ENCODE measurements at regions not wholly inside any gene's neighbourhood (a gene's known extent, or its start where the extent isn't known, plus 50 kb on each side); places are given as distances from the start of the nearest gene placed in this dataset.

DNA sequence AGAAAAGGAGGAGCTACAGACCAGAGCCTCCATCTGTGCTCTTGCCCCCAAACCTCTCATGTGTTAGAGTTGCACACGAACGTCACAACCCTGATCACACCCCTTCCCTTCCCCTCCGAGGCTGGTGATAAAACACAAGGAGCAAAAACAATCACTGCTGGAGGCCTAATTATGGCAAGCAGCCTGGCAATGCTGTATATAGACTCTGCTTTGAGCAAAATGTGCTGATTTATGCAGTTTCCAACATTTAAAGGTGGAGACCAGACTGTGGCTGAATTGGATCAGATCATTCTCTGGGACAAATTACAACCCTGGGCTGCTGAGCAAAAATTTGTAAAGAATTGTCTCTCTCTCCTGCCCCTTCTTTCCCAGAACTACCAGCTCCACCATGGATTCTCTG, 64.6 kb upstream of the SRSF6 start:
- intact Hi-C loops (cut with DNase I), result no loop called here
- no peak for DNase-seq
- Histone ChIP-seq H3K4me1 (ENCODE audit: control insufficient read depth in 2 of 3, insufficient read depth in 2 of 3, low read depth in 1 of 3, low read length in 3 of 3) (no peaks in the 10 kb centered on the region), H3K4me3 (ENCODE audit: low read length in 3 of 3) (no peak overlapping the region), H3K27ac (ENCODE audit: low read depth in 2 of 2, low read length in 2 of 2) (no peak overlapping the region), H3K27me3 (ENCODE audit: control insufficient read depth, insufficient read depth, low read length) (no peaks in the 10 kb centered on the region), H3K9ac (ENCODE audit: low read length in 3 of 3) (no peak overlapping the region), H3K36me3 (ENCODE audit: control insufficient read depth in 2 of 3, insufficient read depth in 3 of 3, low read length in 3 of 3) (no peaks in the 10 kb centered on the region), H3K9me3 (ENCODE audit: control insufficient read depth in 2 of 3, insufficient read depth in 1 of 3, low read length in 3 of 3) (no peaks in the 10 kb centered on the region)
- no peak for FAIRE-seq
- TF ChIP-seq, protein P1, sequence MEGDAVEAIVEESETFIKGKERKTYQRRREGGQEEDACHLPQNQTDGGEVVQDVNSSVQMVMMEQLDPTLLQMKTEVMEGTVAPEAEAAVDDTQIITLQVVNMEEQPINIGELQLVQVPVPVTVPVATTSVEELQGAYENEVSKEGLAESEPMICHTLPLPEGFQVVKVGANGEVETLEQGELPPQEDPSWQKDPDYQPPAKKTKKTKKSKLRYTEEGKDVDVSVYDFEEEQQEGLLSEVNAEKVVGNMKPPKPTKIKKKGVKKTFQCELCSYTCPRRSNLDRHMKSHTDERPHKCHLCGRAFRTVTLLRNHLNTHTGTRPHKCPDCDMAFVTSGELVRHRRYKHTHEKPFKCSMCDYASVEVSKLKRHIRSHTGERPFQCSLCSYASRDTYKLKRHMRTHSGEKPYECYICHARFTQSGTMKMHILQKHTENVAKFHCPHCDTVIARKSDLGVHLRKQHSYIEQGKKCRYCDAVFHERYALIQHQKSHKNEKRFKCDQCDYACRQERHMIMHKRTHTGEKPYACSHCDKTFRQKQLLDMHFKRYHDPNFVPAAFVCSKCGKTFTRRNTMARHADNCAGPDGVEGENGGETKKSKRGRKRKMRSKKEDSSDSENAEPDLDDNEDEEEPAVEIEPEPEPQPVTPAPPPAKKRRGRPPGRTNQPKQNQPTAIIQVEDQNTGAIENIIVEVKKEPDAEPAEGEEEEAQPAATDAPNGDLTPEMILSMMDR (IDR thresholded peaks at IDR 0.05; ENCODE audit: borderline replicate concordance, extremely low read depth, insufficient read depth), result no peak

DNA sequence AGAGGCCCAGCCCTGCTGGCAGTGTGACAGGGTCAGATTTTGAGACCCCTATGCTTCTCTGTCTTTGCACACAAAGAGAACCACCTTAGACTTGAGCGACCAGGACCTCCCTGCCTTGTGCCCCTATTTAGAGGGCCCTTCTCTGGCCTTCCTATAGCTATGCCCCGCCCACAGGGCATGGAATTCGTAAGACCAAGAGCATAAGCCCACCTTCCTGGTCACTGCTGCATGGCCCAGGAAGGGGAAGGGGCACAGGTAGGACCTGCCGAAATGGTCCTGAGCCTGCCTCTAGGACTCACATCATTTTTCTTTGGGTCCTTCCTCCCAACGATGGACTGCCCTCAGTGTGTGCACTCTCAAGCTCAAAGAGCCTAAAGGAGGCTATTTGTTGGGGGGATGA, 65.1 kb upstream of the SRSF6 start:
- no peak overlapping the region for H3K4me3 ChIP-seq (ENCODE audit: low read length in 3 of 3)
- no peak overlapping the region for H3K9ac ChIP-seq (ENCODE audit: low read length in 3 of 3)
- H3K4me1 ChIP-seq (ENCODE audit: control insufficient read depth in 2 of 3, insufficient read depth in 2 of 3, low read depth in 1 of 3, low read length in 3 of 3), result no peaks in the 10 kb centered on the region
- no peaks in the 10 kb centered on the region for H3K27me3 ChIP-seq (ENCODE audit: control insufficient read depth, insufficient read depth, low read length)
- no peak overlapping the region for H3K27ac ChIP-seq (ENCODE audit: low read depth in 2 of 2, low read length in 2 of 2)
- intact Hi-C loops (cut with DNase I), result no loop called here
- TF ChIP-seq, protein P1 (IDR thresholded peaks at IDR 0.05; ENCODE audit: borderline replicate concordance, extremely low read depth, insufficient read depth), result no peak
- H3K36me3 ChIP-seq (ENCODE audit: control insufficient read depth in 2 of 3, insufficient read depth in 3 of 3, low read length in 3 of 3), result no peaks in the 10 kb centered on the region
- FAIRE-seq (no peak), DNase-seq (no peak)
- H3K9me3 ChIP-seq (ENCODE audit: control insufficient read depth in 2 of 3, insufficient read depth in 1 of 3, low read length in 3 of 3), result no peaks in the 10 kb centered on the region

DNA sequence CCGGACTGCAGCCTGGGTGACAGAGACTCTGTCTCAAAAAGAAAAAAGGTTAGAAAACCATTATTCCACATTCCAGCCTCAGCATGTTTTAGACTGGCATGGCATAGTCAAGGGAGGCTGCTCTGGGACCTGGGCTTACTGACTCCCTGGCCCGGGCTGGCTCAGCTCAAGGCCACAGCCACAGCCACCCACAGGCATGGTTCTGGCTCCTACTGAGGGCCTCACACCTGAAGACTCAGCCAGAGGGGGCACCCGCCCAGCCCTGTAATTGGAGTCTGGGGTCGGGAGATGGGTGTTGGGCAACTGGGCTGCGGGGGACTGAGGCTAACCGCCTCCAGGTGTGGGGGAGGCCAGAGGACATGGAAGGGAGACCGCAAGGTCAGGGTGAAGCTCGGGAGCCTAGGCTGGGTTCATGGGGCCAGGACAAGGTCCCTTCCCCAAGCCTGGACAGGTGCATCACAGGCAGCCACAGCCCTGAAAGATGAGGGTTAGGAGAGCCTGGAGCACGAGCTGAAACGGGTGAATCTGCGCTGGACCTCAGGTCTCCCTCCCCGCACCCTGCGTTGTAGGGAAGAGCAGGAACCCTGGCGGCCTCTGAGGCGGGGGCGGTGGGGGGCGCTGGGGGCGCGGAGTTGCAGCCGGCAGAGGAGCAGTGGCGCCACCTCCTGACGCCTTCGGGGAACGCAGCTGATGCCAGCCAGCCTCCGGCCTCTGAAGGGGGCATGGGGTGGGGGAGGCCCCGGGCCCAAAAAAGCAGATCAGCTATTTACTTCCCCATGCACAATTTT, 67.7 kb upstream of the SRSF6 start:
- TF ChIP-seq, protein P1 (IDR thresholded peaks at IDR 0.05; ENCODE audit: borderline replicate concordance, extremely low read depth, insufficient read depth), result no peak
- FAIRE-seq, result no peak
- no peak overlapping the region for H3K9ac ChIP-seq (ENCODE audit: low read length in 3 of 3)
- no peak overlapping the region for H3K27ac ChIP-seq (ENCODE audit: low read depth in 2 of 2, low read length in 2 of 2)
- intact Hi-C loops (cut with DNase I), result no loop called here
- H3K4me3 ChIP-seq (ENCODE audit: low read length in 3 of 3), result no peak overlapping the region
- H3K9me3 ChIP-seq (ENCODE audit: control insufficient read depth in 2 of 3, insufficient read depth in 1 of 3, low read length in 3 of 3), result no peaks in the 10 kb centered on the region
- H3K36me3 ChIP-seq (ENCODE audit: control insufficient read depth in 2 of 3, insufficient read depth in 3 of 3, low read length in 3 of 3), result no peaks in the 10 kb centered on the region
- no peaks in the 10 kb centered on the region for H3K4me1 ChIP-seq (ENCODE audit: control insufficient read depth in 2 of 3, insufficient read depth in 2 of 3, low read depth in 1 of 3, low read length in 3 of 3)
- H3K27me3 ChIP-seq (ENCODE audit: control insufficient read depth, insufficient read depth, low read length), result no peaks in the 10 kb centered on the region
- no peak for DNase-seq

DNA sequence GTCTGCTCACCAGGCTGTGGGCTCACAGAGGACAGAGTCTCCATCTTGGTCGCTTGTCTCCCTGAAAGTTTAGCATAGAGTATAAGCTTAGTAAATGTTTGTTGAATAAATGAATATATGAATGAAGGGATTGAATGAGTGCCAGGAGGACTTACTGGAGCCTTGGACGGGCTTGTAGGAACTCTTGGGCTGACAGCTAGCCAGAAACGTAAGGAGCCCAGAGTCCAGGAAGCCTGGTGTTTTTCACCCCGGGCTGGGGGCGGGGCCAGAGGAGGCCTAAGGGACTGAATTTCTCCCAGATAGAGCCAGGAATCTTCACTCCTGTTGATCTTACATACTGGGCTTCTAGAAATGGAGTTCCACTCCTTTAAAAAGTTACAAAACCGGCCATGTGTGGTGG, 68.5 kb upstream of the SRSF6 start:
- no peak for FAIRE-seq
- H3K4me1 ChIP-seq (ENCODE audit: control insufficient read depth in 2 of 3, insufficient read depth in 2 of 3, low read depth in 1 of 3, low read length in 3 of 3), result no peaks in the 10 kb centered on the region
- no peak overlapping the region for H3K9ac ChIP-seq (ENCODE audit: low read length in 3 of 3)
- no peak overlapping the region for H3K4me3 ChIP-seq (ENCODE audit: low read length in 3 of 3)
- intact Hi-C loops (cut with DNase I), result no loop called here
- no peaks in the 10 kb centered on the region for H3K36me3 ChIP-seq (ENCODE audit: control insufficient read depth in 2 of 3, insufficient read depth in 3 of 3, low read length in 3 of 3)
- TF ChIP-seq, protein P1 (IDR thresholded peaks at IDR 0.05; ENCODE audit: borderline replicate concordance, extremely low read depth, insufficient read depth), result no peak
- DNase-seq, result no peak
- H3K27me3 ChIP-seq (ENCODE audit: control insufficient read depth, insufficient read depth, low read length), result no peaks in the 10 kb centered on the region
- H3K9me3 ChIP-seq (ENCODE audit: control insufficient read depth in 2 of 3, insufficient read depth in 1 of 3, low read length in 3 of 3), result no peaks in the 10 kb centered on the region
- no peak overlapping the region for H3K27ac ChIP-seq (ENCODE audit: low read depth in 2 of 2, low read length in 2 of 2)
